ENCODE measurements at regions not wholly inside any gene's neighbourhood (a gene's known extent, or its start where the extent isn't known, plus 50 kb on each side); places are given as distances from the start of the nearest gene placed in this dataset.

DNA sequence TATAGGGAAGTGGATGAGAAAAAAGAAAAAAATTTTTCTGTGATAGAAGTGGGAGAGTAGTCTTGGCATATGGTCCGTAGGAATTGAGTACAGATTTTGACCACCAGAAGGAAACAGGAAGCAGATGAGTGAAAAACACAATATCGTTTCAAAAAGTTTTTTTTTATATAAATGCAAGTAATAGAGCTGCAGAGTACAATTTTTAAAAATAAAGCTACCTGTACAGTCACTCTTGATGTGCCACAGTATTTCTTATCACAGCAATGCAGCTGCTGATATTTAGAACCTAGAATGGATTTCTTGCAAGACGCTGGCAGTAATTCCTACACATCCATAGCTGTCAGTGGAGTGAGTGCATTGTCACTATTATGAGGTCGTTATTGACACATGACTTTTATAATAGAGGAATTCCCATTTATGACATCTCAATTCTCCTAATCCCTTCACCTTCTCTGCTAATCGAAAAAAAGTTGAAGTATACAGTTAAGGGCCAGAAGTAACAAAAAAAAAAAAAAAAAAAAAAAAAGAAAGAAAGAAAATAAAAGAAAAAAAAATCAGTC is 477.7 kb downstream of the TAF11L14 start:
- no peak for DNase-seq (ENCODE audit: low read depth)

DNA sequence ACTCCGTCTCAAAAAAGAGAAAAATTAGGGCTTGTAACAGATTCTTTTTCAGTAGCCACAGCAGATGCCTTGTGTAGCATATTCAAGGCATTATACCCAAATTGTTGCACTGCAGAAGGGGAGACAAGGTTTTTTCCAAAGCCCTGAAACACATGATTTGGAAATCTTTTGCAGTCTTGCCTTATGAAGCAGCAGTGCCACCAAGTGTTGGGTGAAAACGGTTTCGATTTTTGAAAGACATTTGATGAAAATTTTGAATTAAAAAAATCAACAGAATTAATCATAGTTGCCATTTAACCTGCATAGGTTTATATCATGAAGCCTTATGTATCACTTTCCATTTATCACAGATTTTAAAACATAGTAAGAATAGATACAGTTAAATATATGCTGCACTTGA is 479.5 kb downstream of the TAF11L14 start:
- peak; percentile 39 for DNase-seq (ENCODE audit: low read depth)

DNA sequence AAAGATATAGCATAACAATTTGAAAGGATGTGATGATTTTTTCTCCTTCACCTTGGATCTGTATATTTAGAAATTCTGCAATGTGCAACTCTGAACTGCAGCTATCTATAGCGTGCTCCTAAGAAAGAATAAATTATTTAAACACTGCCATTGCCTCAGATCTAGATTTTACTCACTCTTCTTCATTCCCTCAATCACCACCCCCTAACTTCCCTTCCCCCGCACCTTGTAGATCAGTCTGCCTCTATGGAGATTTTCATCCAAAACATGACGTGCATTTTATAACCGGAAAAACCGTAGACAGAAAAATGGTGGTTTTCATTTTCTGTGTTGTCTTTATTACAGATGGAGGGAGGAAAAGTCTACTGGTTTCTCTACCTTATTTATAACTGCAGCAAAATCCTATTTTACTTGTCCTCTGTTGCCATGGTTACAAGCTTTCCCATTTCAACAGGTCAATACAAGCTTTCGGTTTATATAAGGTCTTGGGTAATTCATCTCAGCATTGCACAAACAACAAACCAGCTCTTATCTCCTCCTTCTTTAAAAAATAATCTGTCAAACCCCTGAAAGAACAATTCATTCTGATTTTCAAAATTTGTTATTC is 480.0 kb downstream of the TAF11L14 start:
- peak; percentile 0 for DNase-seq (ENCODE audit: low read depth)

DNA sequence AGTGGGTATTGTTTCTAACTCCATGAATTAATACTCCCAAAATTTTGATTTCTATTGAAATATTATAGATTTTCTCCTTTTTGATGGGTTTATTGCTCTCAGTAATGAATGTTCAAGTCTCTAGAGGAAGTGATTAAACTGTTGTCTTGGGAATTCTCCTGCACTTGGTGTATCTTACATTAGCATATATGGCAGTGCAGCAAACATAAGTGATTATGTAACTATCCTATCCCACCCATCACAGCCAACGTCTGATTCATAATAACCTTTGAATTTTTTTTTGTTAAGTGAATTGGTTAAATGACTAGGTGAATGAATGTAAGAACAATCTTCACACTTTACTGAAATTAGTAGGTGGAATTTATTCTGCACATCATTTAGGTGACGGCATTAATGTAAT is 483.7 kb downstream of the TAF11L14 start:
- no peak for DNase-seq (ENCODE audit: low read depth)

DNA sequence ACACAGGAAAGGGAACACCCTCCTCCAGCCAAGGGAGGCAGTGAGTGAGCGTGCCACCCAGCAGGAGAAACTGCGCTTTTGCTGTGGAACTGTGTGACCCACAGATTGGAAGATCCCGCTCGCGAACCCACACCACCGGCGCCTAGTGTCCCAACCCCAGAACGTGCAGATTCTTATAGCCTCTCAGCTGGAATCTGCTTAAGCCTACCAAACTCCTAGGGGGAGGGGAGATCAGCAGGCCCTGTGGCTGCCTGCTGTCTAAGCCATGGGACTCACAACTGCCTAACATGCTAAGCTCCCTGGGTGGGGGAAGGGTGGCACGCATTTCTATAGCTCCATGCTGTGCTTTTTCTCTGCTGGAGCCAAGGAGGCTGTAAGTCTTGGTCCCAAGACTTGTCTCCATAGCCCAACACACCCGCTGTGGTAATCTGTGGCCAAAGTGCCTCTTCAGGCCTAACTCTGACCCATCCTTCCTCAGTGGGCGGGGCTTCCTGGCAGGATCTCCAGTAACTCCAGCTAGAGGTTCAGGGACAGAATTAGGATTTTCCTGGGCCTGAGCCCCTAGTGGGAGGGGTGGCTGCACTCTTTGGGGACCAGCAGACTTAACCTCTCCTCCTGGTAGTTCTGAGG is 485.0 kb downstream of the TAF11L14 start:
- no peak for DNase-seq (ENCODE audit: low read depth)

DNA sequence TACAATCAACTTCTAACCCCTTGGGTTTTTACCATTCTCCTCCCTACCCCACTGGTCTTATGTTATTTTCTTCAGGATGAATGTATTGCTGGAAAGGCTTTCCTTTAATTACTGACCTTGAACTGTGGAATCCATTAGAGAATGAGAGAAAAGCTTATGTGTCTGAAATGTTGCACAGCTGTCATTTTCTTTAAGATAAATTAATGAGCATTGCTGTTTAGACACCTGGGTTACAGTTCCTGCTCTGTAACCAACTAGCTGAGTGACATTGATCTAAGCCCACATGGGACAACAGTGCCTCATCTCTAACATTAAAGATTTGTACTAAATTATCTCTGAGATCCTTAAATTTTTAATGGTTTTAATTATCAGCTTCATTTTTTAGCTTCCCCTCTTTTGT is 507.0 kb downstream of the TAF11L14 start:
- DNase-seq (ENCODE audit: low read depth) = no peak

DNA sequence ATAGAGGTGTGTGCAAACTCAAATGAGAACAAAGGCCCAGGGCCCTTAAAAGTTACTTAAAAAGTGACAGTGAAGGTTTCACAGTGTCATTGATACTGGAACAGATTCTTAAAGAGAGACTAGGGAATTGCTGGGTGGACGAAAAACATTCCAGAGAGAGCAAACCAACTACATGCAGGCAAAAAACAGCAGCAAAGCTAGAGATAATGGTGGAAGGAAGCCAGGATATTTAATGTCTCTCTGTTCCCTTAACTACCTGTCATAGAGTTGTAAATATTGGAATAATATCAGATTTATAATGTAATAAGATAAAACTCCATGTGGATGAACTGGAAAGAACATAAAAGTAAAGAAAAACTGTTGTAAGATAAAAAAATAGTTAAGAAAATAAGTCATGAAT is 508.6 kb downstream of the TAF11L14 start:
- no peak for DNase-seq (ENCODE audit: low read depth)

DNA sequence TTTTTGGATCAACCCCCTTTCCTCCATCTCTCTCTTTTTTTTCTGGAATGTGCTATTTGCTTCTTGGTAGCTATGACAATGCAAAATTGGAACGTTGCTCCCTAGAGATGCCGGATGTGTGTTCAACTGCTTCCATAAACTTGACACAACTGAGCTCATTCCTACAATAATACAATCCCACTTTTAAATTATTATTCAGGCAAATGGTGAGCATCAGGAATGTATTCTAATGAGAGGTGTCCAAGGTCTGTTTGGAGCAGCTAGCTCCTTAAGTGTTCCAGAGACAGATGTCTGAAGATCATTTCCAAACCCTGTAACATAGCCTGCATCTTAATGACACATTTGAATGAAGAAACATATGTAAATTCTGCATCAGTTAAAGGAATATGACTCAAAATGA is 518.4 kb downstream of the TAF11L14 start:
- DNase-seq (ENCODE audit: low read depth) = no peak

DNA sequence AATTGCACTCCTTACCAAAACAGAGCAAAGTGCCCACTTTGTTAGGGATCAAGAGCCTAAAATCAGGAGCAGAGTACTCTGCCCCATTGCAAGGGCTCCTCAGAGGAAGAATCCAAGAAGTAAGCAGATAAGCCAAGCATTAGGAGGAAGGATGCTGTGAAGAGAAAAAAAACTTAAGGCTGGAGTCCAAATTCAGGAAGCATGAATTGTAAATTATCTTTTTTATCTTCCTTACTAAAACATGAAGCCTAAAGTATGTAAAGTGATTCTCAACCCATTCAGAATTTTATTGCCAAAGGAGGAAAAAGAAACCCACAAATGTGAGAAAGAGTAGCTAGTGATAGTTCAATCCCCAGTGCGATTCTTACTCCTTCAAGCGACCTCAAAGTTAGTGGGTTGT is 523.9 kb downstream of the TAF11L14 start:
- no peak for DNase-seq (ENCODE audit: low read depth)

DNA sequence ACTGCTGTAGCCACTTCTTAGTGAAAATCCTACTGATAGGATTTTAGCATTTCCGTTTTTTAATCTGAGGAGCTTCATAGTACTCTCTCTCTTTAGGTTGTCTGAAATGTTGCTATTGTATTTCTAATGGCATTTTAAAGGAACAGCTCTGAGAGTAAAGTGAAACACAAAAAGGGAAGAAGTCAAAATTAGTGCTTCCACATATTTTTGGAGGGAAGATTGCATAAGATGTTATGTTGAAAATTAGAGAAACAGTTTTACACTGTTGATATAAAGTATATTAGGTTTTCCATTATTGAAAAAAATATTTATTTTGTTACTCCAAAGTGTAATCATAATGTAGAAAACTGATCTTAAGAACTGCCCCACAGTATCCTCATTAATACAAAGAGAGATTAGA is 525.1 kb downstream of the TAF11L14 start:
- no peak for DNase-seq (ENCODE audit: low read depth)

DNA sequence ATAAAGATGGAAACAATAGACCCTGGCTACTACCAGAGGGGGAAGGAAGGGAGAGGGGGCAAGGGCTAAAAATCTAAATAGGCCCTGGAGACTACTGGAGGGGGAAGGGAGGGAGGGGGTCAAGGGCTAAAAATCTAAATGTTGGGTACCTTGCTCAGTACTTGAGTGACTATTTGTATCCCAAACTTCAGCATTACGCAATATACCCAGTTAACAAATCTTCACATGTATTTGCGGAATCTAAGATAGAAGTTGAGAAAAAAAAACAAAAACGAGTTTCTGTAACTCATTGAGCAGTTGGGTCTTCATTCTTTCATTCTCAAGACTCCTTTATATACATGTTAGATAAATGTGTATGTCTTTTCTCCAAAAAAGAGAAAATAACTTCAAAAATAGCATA is 537.4 kb downstream of the TAF11L14 start:
- no peak for DNase-seq (ENCODE audit: low read depth)

DNA sequence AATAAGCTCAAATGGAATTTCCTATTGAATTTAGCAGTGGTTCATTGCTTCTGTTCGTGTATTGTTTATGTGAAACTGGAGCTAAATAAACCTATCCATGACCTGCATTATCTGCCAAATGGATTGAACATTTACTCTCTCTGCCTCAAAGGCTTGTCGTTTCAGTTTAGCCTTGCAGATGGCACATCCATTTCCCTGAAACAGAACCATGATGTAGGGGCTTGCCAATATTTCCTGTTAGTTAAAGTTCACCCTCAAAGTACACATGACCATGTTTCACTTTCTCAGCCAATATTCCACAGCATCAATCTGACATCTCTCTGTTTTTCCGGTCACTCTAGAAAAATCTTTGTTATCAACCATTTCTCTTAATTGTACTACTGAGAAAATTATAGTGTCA is 545.3 kb downstream of the TAF11L14 start:
- no peak for DNase-seq (ENCODE audit: low read depth)

DNA sequence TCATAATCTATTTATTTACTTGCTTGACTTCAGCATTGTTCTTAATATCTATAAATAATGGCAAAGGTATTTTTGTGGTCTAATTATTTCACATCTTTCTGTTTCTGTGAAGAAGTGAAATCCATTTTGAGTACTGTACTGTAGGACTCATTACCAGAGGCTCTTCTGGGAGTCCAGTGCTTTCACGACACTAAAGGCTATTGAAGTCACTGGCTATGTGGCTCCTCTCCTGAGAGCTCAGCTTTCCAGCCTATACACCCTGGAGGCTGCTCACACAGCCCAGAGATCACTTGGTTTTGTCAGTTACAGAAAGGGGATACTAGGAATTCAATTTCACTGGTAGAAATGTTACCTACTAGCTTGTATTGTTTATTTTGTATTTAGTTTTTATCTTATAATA is 547.3 kb downstream of the TAF11L14 start:
- DNase-seq (ENCODE audit: low read depth) = no peak

DNA sequence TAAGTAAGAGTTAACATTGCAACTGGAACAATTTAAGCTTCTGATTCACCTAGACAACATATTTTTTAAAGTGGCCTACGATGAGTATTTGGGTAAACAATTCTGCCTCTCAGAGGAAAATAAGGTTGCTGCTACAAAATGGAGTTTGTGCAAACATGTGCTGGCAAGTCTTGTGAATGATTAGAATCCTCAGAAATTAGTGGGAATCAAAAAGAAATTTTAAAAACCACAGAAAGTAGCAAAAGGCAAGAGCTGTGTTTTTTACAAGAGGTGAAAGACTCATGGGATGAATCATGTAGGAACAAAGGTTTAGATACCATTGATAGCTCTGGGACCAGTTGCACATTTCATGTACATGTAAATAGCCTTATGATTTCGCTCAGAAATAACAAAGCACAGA is 561.6 kb downstream of the TAF11L14 start:
- no peak for DNase-seq (ENCODE audit: low read depth)

DNA sequence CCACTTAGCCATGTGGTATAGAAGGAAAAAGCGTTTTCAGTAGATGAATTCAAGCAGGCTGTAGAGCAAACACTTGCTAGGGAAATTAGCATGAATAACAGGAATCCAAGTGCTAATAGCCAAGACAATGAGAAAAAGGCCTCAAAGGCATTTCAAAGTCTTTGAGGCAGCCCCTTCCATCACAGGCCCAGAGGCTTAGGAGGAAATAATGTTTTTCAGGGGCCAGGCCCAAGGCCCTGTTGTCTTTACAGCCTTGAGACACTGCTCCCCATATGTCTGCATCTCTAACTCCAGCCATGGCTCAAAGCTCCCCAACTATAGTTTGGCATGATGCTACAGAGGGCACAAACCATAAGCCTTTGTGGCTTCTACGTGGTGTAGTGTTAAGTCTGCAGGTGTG is 563.5 kb downstream of the TAF11L14 start:
- DNase-seq (ENCODE audit: low read depth) = no peak

DNA sequence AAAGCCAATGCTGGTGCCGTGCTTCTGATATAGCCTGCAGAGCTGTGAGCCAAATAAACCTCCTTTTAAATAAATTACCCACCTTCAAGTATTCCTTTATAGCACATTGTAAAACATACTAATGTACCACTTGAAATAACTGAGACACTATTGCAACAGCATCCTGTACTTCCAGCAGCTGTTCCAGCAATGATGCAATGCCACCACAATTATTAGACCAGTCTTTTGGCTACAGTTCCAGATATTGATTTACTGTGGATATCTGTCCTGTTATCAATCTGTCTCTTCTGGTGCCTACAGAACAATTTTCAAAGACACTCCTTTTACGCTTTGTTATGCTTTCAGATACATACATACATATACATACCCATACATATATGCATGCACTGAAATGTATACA is 567.9 kb downstream of the TAF11L14 start:
- peak; percentile 0 for DNase-seq (ENCODE audit: low read depth)

DNA sequence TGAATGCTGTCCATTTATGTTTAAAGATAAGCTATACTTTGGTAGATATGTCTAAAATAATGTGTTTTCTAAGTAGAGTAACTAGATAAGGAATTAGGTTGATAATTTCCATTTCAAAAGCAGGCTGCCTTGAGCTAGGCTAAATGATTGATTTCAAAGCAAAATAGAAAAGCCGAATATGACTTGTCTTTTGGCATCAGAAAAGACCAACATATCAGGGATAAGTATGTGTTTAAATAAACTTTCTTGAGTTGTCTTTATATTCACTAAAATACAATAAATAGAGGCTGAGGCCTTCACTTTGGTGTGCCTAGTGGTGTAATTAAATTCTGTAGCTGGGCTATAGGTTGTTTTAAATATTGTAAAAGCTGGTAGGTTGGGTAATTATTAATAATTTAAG is 569.0 kb downstream of the TAF11L14 start:
- no peak for DNase-seq (ENCODE audit: low read depth)

DNA sequence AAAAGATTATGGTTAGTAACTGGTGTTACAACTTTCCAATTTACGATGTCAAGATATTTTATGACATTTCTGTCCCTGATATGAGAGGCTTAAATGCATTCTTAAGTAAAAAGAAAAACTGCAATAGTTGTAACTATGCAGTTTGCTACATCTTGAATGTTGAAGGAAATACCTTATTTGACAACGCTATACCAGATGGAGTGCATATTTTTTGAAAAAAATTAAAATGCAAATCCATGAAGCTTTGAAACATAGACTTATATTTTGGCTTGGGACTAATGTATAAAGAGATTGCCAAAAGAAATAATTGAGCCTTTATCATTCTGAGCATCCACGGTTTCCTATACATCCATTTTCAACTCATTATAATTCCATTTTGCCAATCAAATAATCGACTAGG is 579.4 kb downstream of the TAF11L14 start:
- DNase-seq (ENCODE audit: low read depth) = no peak

DNA sequence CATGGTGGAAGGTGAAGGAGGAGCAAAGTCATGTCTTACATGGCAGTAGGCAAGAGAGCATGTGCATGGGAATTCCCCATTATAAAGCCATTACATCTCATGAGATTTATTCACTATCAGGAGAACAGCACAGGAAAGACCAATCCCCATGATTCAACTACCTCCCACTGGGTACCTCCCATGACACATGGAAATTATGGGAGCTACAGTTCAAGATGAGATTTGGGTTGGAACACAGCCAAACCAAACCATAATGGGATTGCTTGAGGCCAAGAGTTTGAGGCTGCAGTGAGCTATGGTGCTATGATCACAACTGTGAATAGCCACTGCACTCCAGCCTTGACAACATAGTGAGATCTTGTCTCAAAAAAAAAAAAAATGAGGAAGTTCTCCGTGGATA is 581.8 kb downstream of the TAF11L14 start:
- no peak for DNase-seq (ENCODE audit: low read depth)

DNA sequence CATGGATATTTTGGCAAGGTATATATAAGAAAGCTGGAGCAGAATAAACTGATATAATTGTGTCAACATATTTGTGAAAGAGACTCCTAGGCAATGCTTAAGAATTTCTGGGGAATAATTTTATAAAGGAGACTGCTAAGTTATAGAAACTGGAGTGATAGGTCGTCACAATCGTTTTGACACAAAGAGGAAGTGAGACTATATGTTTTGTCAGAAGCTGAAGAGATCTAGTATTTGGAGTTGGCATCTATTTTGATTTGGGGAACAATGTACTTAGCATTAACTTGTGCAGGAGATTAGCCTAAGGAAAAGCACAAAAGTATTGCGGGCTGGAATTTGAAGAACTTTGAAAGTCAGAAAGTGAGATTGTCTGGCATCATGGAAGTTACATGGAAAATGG is 582.5 kb downstream of the TAF11L14 start:
- no peak for DNase-seq (ENCODE audit: low read depth)

DNA sequence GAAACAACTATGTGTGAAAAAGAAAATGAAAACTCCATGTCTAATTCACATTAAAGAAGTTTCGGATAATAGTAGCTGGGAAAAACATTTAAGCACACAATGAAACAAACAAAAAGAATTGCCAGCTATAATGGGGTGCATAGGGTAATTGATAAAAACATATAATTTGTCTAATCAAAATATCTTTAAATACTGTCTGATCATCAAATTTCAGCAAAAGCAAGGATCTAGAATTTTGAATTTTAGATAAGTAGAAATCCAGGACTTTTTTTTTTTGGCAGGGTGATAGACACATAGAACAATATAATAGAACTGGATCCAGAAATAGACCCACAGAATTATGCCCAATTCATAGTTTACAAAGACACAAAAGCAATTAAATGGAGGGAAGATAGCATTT is 585.0 kb downstream of the TAF11L14 start:
- DNase-seq (ENCODE audit: low read depth) = no peak

DNA sequence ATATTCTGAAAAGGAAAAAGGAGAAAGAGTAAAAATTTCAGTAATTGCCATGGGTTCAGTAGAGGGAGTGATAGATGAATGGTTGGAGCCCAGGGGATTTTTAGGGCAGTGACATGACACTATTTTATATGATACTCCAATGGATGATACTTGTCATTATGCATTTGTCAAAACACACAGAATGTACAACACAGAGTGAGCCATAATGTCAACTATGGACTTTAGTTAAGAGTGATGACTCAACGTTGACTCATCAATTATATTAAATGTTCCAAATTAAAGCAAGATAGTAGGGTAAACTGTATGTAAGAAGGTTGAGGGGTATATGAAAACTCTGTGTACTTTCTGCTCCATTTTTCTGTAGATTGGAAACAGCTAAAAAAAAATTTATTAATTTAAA is 586.4 kb downstream of the TAF11L14 start:
- DNase-seq (ENCODE audit: low read depth) = peak; percentile 0

DNA sequence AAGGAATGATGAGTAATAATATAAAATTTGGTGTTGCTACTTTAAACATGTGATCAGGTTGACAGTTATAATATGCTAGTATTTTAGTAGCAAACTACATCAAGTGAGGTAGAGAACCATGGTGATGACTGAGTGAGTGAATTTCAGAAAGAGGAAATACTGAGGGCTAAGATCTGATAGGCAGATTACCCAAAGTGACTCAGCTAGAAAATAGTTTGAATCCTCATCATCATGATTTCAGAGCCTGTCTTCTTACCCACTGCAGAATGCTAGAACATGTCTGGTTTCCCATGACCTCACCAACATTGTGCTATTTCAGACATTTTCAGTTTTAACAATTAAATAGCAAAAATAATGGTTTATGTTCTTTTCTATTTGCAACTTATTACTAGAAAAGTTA is 602.1 kb downstream of the TAF11L14 start:
- peak; percentile 6 for DNase-seq (ENCODE audit: low read depth)

DNA sequence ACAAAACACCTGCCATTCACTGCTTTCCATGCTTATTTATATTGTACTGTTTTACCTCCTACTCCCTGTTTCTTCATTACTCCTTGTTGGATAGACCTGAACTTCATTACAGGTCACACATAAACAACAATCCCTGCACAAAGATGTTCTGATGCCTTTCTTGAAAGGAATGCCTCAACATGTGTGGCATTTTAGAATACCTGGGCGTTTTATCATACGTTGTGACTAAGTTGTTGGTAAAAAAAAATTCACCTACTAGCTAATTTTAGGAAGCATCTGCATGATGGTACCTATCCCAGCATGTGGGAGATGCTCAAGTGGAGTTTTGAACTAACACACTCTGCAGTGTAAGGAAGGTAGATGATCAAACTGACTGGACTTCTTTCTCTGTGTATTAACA is 604.1 kb downstream of the TAF11L14 start:
- no peak for DNase-seq (ENCODE audit: low read depth)

Data from iris pigment epithelial cell (primary cell).